NCI-H82 treated with DMSO at 0.1 percent for 48 hours (cell line): ENCODE measurements at regions not wholly inside any gene's neighbourhood (a gene's known extent, or its start where the extent isn't known, plus 50 kb on each side); places are given as distances from the start of the nearest gene placed in this dataset.
"Not testable (repeated sequence)": the region's sequence is repeated elsewhere in the genome, so short reads cannot be mapped to it uniquely, and the experiment has no call there.

Source experiments
- DNase-seq: peaks from one replicate; lab custom pipeline; 2025; ENCODE audit not compliant: unreplicated experiment; lab: John Stamatoyannopoulos, UW

- no peak for DNase-seq
These were observed 556.3 kb upstream of the CHAC2 start for GRCh38 chr2:53211201-53211774.

- DNase-seq: no peak
These were observed 557.1 kb upstream of the CHAC2 start for GRCh38 chr2:53210538-53210937.

GRCh38 chr2:53209679-53210458, 557.7 kb upstream of the CHAC2 start:
- DNase-seq: no peak

- no peak for DNase-seq
These were observed 558.8 kb upstream of the CHAC2 start for GRCh38 chr2:53208815-53209214.

- DNase-seq: not testable (repeated sequence)
These were observed 561.4 kb upstream of the CHAC2 start for GRCh38 chr2:53206226-53206625.

GRCh38 chr2:53202063-53202462, 565.5 kb upstream of the CHAC2 start:
- no peak for DNase-seq

GRCh38 chr2:53200072-53200471, 567.5 kb upstream of the CHAC2 start:
- DNase-seq: no peak

- no peak for DNase-seq
These were observed 578.6 kb upstream of the CHAC2 start for GRCh38 chr2:53188851-53189510.

GRCh38 chr2:53183581-53183980, 584.0 kb upstream of the CHAC2 start:
- no peak for DNase-seq

- no peak for DNase-seq
These were observed 585.0 kb upstream of the CHAC2 start for GRCh38 chr2:53182601-53183000.

GRCh38 chr2:53181759-53182158, 585.8 kb upstream of the CHAC2 start:
- DNase-seq: no peak

GRCh38 chr2:53177327-53177726, 590.3 kb upstream of the CHAC2 start:
- no peak for DNase-seq

- DNase-seq: no peak
These were observed 593.1 kb upstream of the CHAC2 start for GRCh38 chr2:53174539-53174938.

- DNase-seq: no peak
These were observed 593.7 kb upstream of the CHAC2 start for GRCh38 chr2:53173698-53174455.

- no peak for DNase-seq
These were observed 594.5 kb upstream of the CHAC2 start for GRCh38 chr2:53173091-53173490.

GRCh38 chr2:53170466-53170865, 597.1 kb upstream of the CHAC2 start:
- no peak for DNase-seq

GRCh38 chr2:53167227-53167626, 600.4 kb upstream of the CHAC2 start:
- no peak for DNase-seq

GRCh38 chr2:53150146-53150545, 617.5 kb upstream of the CHAC2 start:
- no peak for DNase-seq

GRCh38 chr2:53148221-53148620, 619.4 kb upstream of the CHAC2 start:
- no peak for DNase-seq

GRCh38 chr2:53131416-53131815, 636.2 kb upstream of the CHAC2 start:
- no peak for DNase-seq

- DNase-seq: no peak
These were observed 637.1 kb upstream of the CHAC2 start for GRCh38 chr2:53130441-53130943.
